ENCODE measurements at regions not wholly inside any gene's neighbourhood (a gene's known extent, or its start where the extent isn't known, plus 50 kb on each side); places are given as distances from the start of the nearest gene placed in this dataset.

DNA sequence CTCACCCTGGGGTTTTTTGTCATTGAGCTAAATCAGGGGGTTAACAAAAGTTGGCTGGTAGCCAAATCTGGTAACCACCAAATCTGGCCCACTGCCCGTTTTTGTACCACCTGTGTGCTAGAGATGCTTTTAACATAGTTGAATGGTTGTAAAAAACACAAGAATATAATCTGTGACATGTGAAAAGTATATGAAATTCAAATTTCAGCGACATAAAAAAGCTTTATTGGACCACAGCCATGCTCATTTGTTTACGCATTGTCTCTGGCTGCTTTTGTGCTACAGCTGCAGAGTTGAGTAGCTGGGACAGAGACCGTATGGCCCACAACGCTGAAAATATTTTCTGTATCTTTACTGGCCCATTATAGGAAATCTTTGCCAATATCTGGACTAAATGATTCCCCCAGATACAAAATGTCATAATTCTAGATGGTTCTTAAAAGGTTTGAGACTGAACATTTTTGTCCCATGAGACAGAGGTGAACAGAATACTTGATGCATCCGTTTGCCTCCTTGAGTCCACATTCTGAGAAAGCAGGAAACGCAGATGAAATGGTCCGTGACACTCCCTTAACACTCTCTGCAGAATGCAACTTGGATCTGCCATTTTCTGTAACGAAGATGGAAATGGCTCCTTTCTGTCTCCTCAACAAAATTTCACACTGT, 120.9 kb upstream of the PDZRN3 start:
- FAIRE-seq (no peak), DNase-seq (ENCODE audit: low read depth, low spot score) (no peak), ATAC-seq (no peak)
- no peak overlapping the region for H3K9ac ChIP-seq (ENCODE audit: control insufficient read depth, insufficient read depth, low read length)
- H3K27me3 ChIP-seq (replicated peaks in 1 of 2; ENCODE audit: control insufficient read depth in 2 of 2, insufficient read depth in 2 of 2, low read length in 1 of 2): no peaks in the 10 kb centered on the region
- BruUV-seq (replicated peaks): no TSS peak
- intact Hi-C loops (cut with micrococcal nuclease; ENCODE audit: unreplicated experiment): no loop called here
- no peaks in the 10 kb centered on the region for H3K9me3 ChIP-seq (replicated peaks; ENCODE audit: control insufficient read depth, insufficient read depth, low read length)
- H3K27ac ChIP-seq (ENCODE audit: control insufficient read depth, insufficient read depth): no peak overlapping the region
- TF ChIP-seq, protein P1, sequence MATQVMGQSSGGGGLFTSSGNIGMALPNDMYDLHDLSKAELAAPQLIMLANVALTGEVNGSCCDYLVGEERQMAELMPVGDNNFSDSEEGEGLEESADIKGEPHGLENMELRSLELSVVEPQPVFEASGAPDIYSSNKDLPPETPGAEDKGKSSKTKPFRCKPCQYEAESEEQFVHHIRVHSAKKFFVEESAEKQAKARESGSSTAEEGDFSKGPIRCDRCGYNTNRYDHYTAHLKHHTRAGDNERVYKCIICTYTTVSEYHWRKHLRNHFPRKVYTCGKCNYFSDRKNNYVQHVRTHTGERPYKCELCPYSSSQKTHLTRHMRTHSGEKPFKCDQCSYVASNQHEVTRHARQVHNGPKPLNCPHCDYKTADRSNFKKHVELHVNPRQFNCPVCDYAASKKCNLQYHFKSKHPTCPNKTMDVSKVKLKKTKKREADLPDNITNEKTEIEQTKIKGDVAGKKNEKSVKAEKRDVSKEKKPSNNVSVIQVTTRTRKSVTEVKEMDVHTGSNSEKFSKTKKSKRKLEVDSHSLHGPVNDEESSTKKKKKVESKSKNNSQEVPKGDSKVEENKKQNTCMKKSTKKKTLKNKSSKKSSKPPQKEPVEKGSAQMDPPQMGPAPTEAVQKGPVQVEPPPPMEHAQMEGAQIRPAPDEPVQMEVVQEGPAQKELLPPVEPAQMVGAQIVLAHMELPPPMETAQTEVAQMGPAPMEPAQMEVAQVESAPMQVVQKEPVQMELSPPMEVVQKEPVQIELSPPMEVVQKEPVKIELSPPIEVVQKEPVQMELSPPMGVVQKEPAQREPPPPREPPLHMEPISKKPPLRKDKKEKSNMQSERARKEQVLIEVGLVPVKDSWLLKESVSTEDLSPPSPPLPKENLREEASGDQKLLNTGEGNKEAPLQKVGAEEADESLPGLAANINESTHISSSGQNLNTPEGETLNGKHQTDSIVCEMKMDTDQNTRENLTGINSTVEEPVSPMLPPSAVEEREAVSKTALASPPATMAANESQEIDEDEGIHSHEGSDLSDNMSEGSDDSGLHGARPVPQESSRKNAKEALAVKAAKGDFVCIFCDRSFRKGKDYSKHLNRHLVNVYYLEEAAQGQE (IDR thresholded peaks at IDR 0.05; ENCODE audit: low read depth, low read length): no peak
- TF ChIP-seq, protein P2, sequence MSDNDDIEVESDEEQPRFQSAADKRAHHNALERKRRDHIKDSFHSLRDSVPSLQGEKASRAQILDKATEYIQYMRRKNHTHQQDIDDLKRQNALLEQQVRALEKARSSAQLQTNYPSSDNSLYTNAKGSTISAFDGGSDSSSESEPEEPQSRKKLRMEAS (IDR thresholded peaks at IDR 0.05; ENCODE audit: low read depth, low read length): no peak
- TF ChIP-seq EGR1 (IDR thresholded peaks at IDR 0.05; ENCODE audit: borderline replicate concordance in 1 of 2, low read depth in 2 of 2, low read length in 2 of 2) (no peak), MEF2A (IDR thresholded peaks at IDR 0.05; ENCODE audit: insufficient read depth, low read depth, low read length) (no peak), SRF (IDR thresholded peaks at IDR 0.05; ENCODE audit: low read depth in 2 of 2, low read length in 2 of 2) (no peak), SIX5 (IDR thresholded peaks at IDR 0.05; ENCODE audit: low read depth, low read length, severe bottlenecking) (no peak), WRNIP1 (IDR thresholded peaks at IDR 0.05; ENCODE audit: borderline replicate concordance, low read depth, low read length) (no peak), MTA2 (IDR thresholded peaks at IDR 0.05; ENCODE audit: low read depth) (no peak), CHD2 (IDR thresholded peaks at IDR 0.05; ENCODE audit: borderline replicate concordance, low read depth, low read length) (no peak)
- H3K79me2 ChIP-seq (ENCODE audit: control insufficient read depth, insufficient read depth, low read length): no peaks in the 10 kb centered on the region
- no peak overlapping the region for H3K4me2 ChIP-seq (ENCODE audit: control insufficient read depth, insufficient read depth)
- no peaks in the 10 kb centered on the region for H4K20me1 ChIP-seq (ENCODE audit: control insufficient read depth, insufficient read depth)
- no peaks in the 10 kb centered on the region for H3K36me3 ChIP-seq (ENCODE audit: control insufficient read depth in 2 of 2, insufficient read depth in 2 of 2, low read length in 1 of 2)
- POLR2A ChIA-PET: no interaction called here
- CTCF ChIA-PET: interaction anchor here (1.4 kb wide), 1 partner anchor 9 kb away, joined by 3 read pairs; no protein-coding TSS in a partner anchor
- no peak overlapping the region for H2AFZ ChIP-seq (ENCODE audit: control insufficient read depth, low read depth, low read length)
- no peaks in the 10 kb centered on the region for H3K4me1 ChIP-seq (ENCODE audit: control insufficient read depth, insufficient read depth, low read length)
- 19% methylated on average over 9 of the region's 9 CpGs for WGBS (ENCODE audit: insufficient coverage, insufficient replicate concordance, low lambda C conversion rate, missing lambda C conversion rate)
- SMC1A ChIA-PET (ENCODE audit: uncharacterized antibody, unreplicated experiment): no interaction called here
- no peak overlapping the region for H3K4me3 ChIP-seq
- in situ Hi-C loops (cut with MboI): no loop called here
- RAD21 ChIA-PET (ENCODE audit: unreplicated experiment): no interaction called here

Data from GM12878 (cell line).